ENCODE measurements at regions not wholly inside any gene's neighbourhood (a gene's known extent, or its start where the extent isn't known, plus 50 kb on each side); places are given as distances from the start of the nearest gene placed in this dataset.

DNA sequence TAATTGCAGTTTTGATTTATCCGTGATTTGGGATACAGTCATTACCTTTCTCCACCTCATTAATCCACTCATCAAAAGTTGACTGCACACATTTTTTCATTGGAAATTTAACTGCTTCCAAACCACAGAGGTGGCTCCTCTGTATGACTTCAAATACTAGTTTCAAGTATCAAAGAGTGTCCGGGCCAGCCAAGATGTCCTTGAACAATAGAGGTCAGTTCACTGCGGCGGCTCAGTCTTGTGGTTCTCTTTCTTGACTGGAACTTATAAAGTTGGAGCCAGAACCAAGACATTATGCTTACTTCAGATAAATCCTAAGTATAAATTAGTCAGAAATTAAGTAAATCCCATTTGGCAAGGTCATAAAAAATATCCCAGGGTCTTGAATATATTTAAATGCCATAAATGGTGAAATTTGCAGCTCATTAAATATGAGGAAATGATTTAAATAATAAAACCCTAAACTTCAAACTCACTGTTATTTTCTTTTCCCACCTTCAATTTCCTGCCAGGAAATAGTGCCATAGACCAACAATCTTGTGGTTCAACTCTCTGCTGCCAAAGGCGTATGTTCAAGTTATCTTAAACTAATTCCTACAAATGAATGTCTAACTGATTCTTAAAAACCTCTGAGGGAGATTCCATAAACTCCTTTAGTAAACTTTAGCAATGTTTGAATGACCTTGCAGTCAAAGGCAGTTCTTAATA lies 360.8 kb downstream of the AEBP2 start:
- Histone ChIP-seq H3K4me1 (ENCODE audit: low read length) (no peaks in the 10 kb centered on the region), H3K9ac (ENCODE audit: low read length) (no peak overlapping the region), H3K27ac (ENCODE audit: low read length) (no peak overlapping the region), H3K27me3 (replicated peaks; ENCODE audit: insufficient read depth, low read length) (no peaks in the 10 kb centered on the region), H3K4me2 (ENCODE audit: low read depth, low read length) (no peak overlapping the region), H3F3A (ENCODE audit: insufficient read depth, low read length) (no peaks in the 10 kb centered on the region), H3K4me3 (ENCODE audit: low read length) (no peak overlapping the region), H3K9me3 (replicated peaks; ENCODE audit: insufficient read depth, low read length) (no peaks in the 10 kb centered on the region), H3K79me2 (ENCODE audit: low read length) (no peaks in the 10 kb centered on the region), H4K20me1 (ENCODE audit: insufficient read depth, low read length) (no peaks in the 10 kb centered on the region), H3K36me3 (replicated peaks; ENCODE audit: insufficient read depth, low read length) (no peaks in the 10 kb centered on the region), H3K9me2 (replicated peaks; ENCODE audit: insufficient read depth, low read length) (no peaks in the 10 kb centered on the region), H2AFZ (ENCODE audit: low read length) (no peak overlapping the region)
- TF ChIP-seq CTCF (IDR thresholded peaks at IDR 0.05; ENCODE audit: low read length) (no peak), EZH2 (optimal IDR thresholded peaks at IDR 0.05; ENCODE audit: low read depth, low read length) (no peak), EZH2phosphoT487 (IDR thresholded peaks at IDR 0.05; ENCODE audit: low read length) (no peak)
- DNase-seq = no peak

DNA sequence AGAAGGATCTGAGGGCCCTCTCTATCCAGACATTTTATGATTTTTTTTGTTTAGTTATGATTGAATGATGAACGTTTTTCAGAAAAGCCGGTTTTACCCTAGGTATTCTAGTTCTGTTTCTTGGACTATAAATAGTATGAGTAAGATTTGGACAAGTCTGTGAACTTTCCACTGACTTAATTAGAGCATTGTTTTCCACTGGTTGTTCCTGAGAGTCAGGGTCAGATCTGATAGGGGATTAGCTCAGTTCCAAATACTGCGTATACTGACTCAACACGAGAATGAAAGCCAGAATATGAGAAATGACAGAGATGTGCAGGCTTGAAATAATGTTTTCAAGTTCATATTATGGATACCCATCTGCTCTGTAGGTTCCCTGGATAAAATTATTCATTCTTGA lies 361.6 kb downstream of the AEBP2 start:
- no peaks in the 10 kb centered on the region for H3K79me2 ChIP-seq (ENCODE audit: low read length)
- no peaks in the 10 kb centered on the region for H3K9me3 ChIP-seq (replicated peaks; ENCODE audit: insufficient read depth, low read length)
- no peaks in the 10 kb centered on the region for H3K36me3 ChIP-seq (replicated peaks; ENCODE audit: insufficient read depth, low read length)
- H3K9ac ChIP-seq (ENCODE audit: low read length) = no peak overlapping the region
- no peak overlapping the region for H3K4me2 ChIP-seq (ENCODE audit: low read depth, low read length)
- no peaks in the 10 kb centered on the region for H3K4me1 ChIP-seq (ENCODE audit: low read length)
- H2AFZ ChIP-seq (ENCODE audit: low read length) = no peak overlapping the region
- H3K27me3 ChIP-seq (replicated peaks; ENCODE audit: insufficient read depth, low read length) = no peaks in the 10 kb centered on the region
- no peaks in the 10 kb centered on the region for H3F3A ChIP-seq (ENCODE audit: insufficient read depth, low read length)
- no peak overlapping the region for H3K4me3 ChIP-seq (ENCODE audit: low read length)
- no peak overlapping the region for H3K27ac ChIP-seq (ENCODE audit: low read length)
- DNase-seq = no peak
- TF ChIP-seq EZH2phosphoT487 (IDR thresholded peaks at IDR 0.05; ENCODE audit: low read length) (no peak), EZH2 (optimal IDR thresholded peaks at IDR 0.05; ENCODE audit: low read depth, low read length) (no peak), CTCF (IDR thresholded peaks at IDR 0.05; ENCODE audit: low read length) (no peak)
- no peaks in the 10 kb centered on the region for H3K9me2 ChIP-seq (replicated peaks; ENCODE audit: insufficient read depth, low read length)
- H4K20me1 ChIP-seq (ENCODE audit: insufficient read depth, low read length) = no peaks in the 10 kb centered on the region

DNA sequence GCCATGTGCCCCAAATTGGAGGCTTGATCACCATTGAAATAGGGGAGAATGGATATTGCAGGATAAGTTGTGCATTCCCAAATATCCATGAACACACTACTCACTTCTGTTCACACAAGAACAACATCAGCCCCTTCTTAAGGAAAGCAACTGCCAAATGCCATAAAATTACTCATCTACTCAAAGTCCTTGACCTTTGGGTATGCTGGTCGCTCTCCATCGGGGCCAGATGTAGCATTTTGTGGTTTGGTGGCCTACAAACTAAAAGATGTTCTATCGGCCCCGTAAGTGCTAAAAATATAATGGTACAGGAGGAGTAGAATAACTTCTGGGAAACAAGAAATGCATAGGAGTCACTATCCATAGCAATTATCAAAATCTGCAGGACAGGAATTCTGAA lies 362.6 kb downstream of the AEBP2 start:
- Histone ChIP-seq H4K20me1 (ENCODE audit: insufficient read depth, low read length) (no peaks in the 10 kb centered on the region), H3F3A (ENCODE audit: insufficient read depth, low read length) (no peaks in the 10 kb centered on the region), H3K27ac (ENCODE audit: low read length) (no peak overlapping the region), H3K4me2 (ENCODE audit: low read depth, low read length) (no peak overlapping the region), H3K9me3 (replicated peaks; ENCODE audit: insufficient read depth, low read length) (no peaks in the 10 kb centered on the region), H3K27me3 (replicated peaks; ENCODE audit: insufficient read depth, low read length) (no peaks in the 10 kb centered on the region), H3K36me3 (replicated peaks; ENCODE audit: insufficient read depth, low read length) (no peaks in the 10 kb centered on the region), H3K4me1 (ENCODE audit: low read length) (no peaks in the 10 kb centered on the region), H2AFZ (ENCODE audit: low read length) (no peak overlapping the region), H3K9ac (ENCODE audit: low read length) (no peak overlapping the region), H3K4me3 (ENCODE audit: low read length) (no peak overlapping the region), H3K79me2 (ENCODE audit: low read length) (no peaks in the 10 kb centered on the region), H3K9me2 (replicated peaks; ENCODE audit: insufficient read depth, low read length) (no peaks in the 10 kb centered on the region)
- TF ChIP-seq EZH2phosphoT487 (IDR thresholded peaks at IDR 0.05; ENCODE audit: low read length) = no peak
- no peak for TF ChIP-seq EZH2 (optimal IDR thresholded peaks at IDR 0.05; ENCODE audit: low read depth, low read length)
- no peak for TF ChIP-seq CTCF (IDR thresholded peaks at IDR 0.05; ENCODE audit: low read length)
- DNase-seq = no peak
